Tibial nerve (tissue), 4 donors: ENCODE measurements at regions not wholly inside any gene's neighbourhood (a gene's known extent, or its start where the extent isn't known, plus 50 kb on each side); places are given as distances from the start of the nearest gene placed in this dataset.

Source experiments
- DNase-seq, 2 donors: peaks; one replicate each; pipeline ENCODE4 v3.0.0-alpha.2; 2019; ENCODE audit warnings: low spot score in 2 of 2
- H3K27ac ChIP-seq, 4 donors: fragments of 200-600 bp; sonication (generic) in 3 of 4; one replicate each; pipeline ENCODE4 v1.5.1; 2017 to 2019; ENCODE audit warnings: mild to moderate bottlenecking in 1 of 4
- H3K27me3 ChIP-seq, 2 donors: fragments of 200-600 bp; sonication (generic) in 1 of 2; one replicate each; pipeline versions ENCODE4 v1.5.1 to v1.6.0; 2017 to 2019
- H3K36me3 ChIP-seq, 3 donors: fragments of 200-600 bp; sonication (generic); one replicate each; pipeline ENCODE4 v1.5.1; 2018 to 2019
- H3K4me1 ChIP-seq, 4 donors: fragments of 200-600 bp; sonication (generic) in 3 of 4; one replicate each; pipeline ENCODE4 v1.5.1; 2017 to 2019
- H3K4me3 ChIP-seq, 4 donors: fragments of 200-600 bp; sonication (generic) in 3 of 4; one replicate each; pipeline ENCODE4 v1.5.1; 2017 to 2019; ENCODE audit warnings: mild to moderate bottlenecking in 1 of 4, moderate library complexity in 1 of 4
- H3K9me3 ChIP-seq, 4 donors: fragments of 200-600 bp; sonication (generic) in 3 of 4; one replicate each; pipeline ENCODE4 v1.5.1; 2017 to 2019
- CTCF ChIP-seq, 5 experiments: fragments of 200-600 bp in 3 of 5; fragments of 450-650 bp in 2 of 5; sonication (generic) in 3 of 5; IDR thresholded peaks; one replicate each; pipeline ENCODE4 v1.5.1; 2016 to 2019; ENCODE audit warnings: antibody characterized with exemption in 5 of 5, mild to moderate bottlenecking in 3 of 5, moderate library complexity in 2 of 5
- EP300 ChIP-seq, 2 donors: sonication (generic); formaldehyde crosslinking; IDR thresholded peaks; one replicate each; pipeline ENCODE4 v1.6.1; 2017; ENCODE audit warnings: antibody characterized with exemption in 2 of 2, mild to moderate bottlenecking in 1 of 2
- POLR2A ChIP-seq, 2 donors: fragments of 450-650 bp; IDR thresholded peaks; one replicate each; pipeline ENCODE4 v1.6.1; 2017; ENCODE audit warnings: antibody characterized with exemption in 2 of 2, mild to moderate bottlenecking in 2 of 2, moderate library complexity in 2 of 2
- WGBS, 2 donors: methylation state at CpG; one replicate each; pipeline ENCODE4 v1.1.5; 2018; 5-methylcytosine and 5-hydroxymethylcytosine counted together

- Histone ChIP-seq H3K9me3 (no peaks in the 10 kb centered on the region), H3K4me3 (no peak overlapping the region), H3K27me3 (no peaks in the 10 kb centered on the region), H3K4me1 (no peaks in the 10 kb centered on the region), H3K36me3 (peaks cover 0 to 48% (median 0%) of the 10 kb centered on the region in 3 donors), H3K27ac (no peak overlapping the region)
- DNase-seq = no peak
- TF ChIP-seq CTCF (IDR thresholded peaks at IDR 0.05) (no peak), POLR2A (IDR thresholded peaks at IDR 0.05) (no peak), EP300 (IDR thresholded peaks at IDR 0.05) (no peak)
- 71 to 78% methylated on average over 3 of the region's 3 CpGs for WGBS, 2 donors
Observed at GRCh38 chr4:125483278-125483677, 168.5 kb downstream of the FAT4 start.

GRCh38 chr4:125484912-125485311, 170.2 kb downstream of the FAT4 start:
- TF ChIP-seq CTCF (IDR thresholded peaks at IDR 0.05) (no peak), EP300 (IDR thresholded peaks at IDR 0.05) (no peak), POLR2A (IDR thresholded peaks at IDR 0.05) (no peak)
- no peak for DNase-seq
- 96 to 100% methylated on average over 3 of the region's 3 CpGs for WGBS, 2 donors
- no peaks in the 10 kb centered on the region for H3K4me1 ChIP-seq
- no peaks in the 10 kb centered on the region for H3K9me3 ChIP-seq
- H3K4me3 ChIP-seq = no peak overlapping the region
- peaks cover 0 to 45% (median 0%) of the 10 kb centered on the region in 3 donors for H3K36me3 ChIP-seq
- H3K27me3 ChIP-seq = no peaks in the 10 kb centered on the region
- no peak overlapping the region for H3K27ac ChIP-seq

- WGBS, 2 donors = 83 to 87% methylated on average over 3 of the region's 3 CpGs
- TF ChIP-seq POLR2A (IDR thresholded peaks at IDR 0.05) (no peak), EP300 (IDR thresholded peaks at IDR 0.05) (no peak), CTCF (IDR thresholded peaks at IDR 0.05) (no peak)
- Histone ChIP-seq H3K27me3 (no peaks in the 10 kb centered on the region), H3K36me3 (peaks cover 0 to 54% (median 0%) of the 10 kb centered on the region in 3 donors), H3K4me3 (no peak overlapping the region), H3K27ac (no peak overlapping the region), H3K9me3 (no peaks in the 10 kb centered on the region), H3K4me1 (no peaks in the 10 kb centered on the region)
- DNase-seq = no peak
Observed at GRCh38 chr4:125486351-125486750, 171.6 kb downstream of the FAT4 start.

GRCh38 chr4:125489952-125490690, 175.4 kb downstream of the FAT4 start:
- no peaks in the 10 kb centered on the region for H3K4me1 ChIP-seq
- TF ChIP-seq CTCF (IDR thresholded peaks at IDR 0.05) (no peak), POLR2A (IDR thresholded peaks at IDR 0.05) (no peak), EP300 (IDR thresholded peaks at IDR 0.05) (no peak)
- H3K27me3 ChIP-seq = no peaks in the 10 kb centered on the region
- H3K27ac ChIP-seq = no peak overlapping the region
- peaks cover 0 to 38% (median 0%) of the 10 kb centered on the region in 3 donors for H3K36me3 ChIP-seq
- no peaks in the 10 kb centered on the region for H3K9me3 ChIP-seq
- H3K4me3 ChIP-seq = no peak overlapping the region
- 91 to 94% methylated on average over 15 of the region's 15 CpGs for WGBS, 2 donors
- DNase-seq = no peak

- no peaks in the 10 kb centered on the region for H3K9me3 ChIP-seq
- 82 to 93% methylated on average over 1 of the region's 1 CpG for WGBS, 2 donors
Observed at GRCh38 chr4:125492957-125493356, 178.2 kb downstream of the FAT4 start.

More at GRCh38 chr4:125492957-125493356, 178.2 kb downstream of the FAT4 start:
- no peak overlapping the region for H3K27ac ChIP-seq
- H3K36me3 ChIP-seq = peaks cover 0 to 31% (median 0%) of the 10 kb centered on the region in 3 donors
- H3K27me3 ChIP-seq = no peaks in the 10 kb centered on the region
- no peak for DNase-seq
- TF ChIP-seq CTCF (IDR thresholded peaks at IDR 0.05) (no peak), POLR2A (IDR thresholded peaks at IDR 0.05) (no peak), EP300 (IDR thresholded peaks at IDR 0.05) (no peak)
- no peaks in the 10 kb centered on the region for H3K4me1 ChIP-seq
- no peak overlapping the region for H3K4me3 ChIP-seq
